HG03342 (cell line): ENCODE measurements at regions not wholly inside any gene's neighbourhood (a gene's known extent, or its start where the extent isn't known, plus 50 kb on each side); places are given as distances from the start of the nearest gene placed in this dataset.
"Not testable (repeated sequence)": the region's sequence is repeated elsewhere in the genome, so short reads cannot be mapped to it uniquely, and the experiment has no call there.

Experiments
- ATAC-seq: cut with Tn5 transposase; IDR thresholded peaks from one replicate; pipeline ENCODE4 v1.9.1; 2021; ENCODE audit warnings: mild to moderate bottlenecking, moderate library complexity; ENCODE audit not compliant: unreplicated experiment

DNA sequence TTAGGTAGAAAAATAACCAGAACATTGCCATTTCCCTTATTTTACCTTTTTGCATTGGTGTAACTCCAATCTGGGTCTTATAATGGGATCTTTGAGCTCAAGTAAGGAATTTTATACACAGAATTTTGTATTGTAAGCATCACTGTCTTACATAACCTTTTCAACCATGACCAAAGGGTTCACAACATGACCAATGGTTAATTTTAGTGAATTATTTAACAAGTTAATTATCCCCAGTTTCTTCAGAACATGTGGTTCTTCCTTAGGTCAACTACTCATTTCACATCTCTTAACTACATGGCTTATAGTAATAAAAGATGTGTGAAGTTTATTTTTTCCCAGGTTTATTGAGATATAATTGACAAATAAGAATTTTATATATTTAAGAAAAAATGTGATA, 74.2 kb upstream of the RHOBTB1 start:
- ATAC-seq: no peak

DNA sequence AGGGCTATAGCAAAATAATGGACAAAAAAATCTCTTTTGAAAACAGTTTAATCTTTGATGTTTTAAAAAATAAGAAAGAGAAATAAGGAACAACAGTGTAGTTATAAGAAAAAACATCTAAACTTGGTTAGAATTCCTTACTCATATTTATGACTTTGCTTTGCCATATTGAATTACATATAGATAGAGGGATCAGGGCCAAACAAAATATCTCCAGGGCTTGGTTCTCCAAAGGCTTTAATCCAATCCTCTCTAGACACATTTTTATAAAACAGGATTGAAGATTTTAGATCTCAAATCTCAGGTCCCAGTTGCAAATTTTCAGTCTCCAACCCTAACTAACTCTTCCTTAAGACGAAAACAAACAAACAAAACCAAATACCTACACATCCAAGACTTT, 72.6 kb upstream of the RHOBTB1 start:
- ATAC-seq: no peak

DNA sequence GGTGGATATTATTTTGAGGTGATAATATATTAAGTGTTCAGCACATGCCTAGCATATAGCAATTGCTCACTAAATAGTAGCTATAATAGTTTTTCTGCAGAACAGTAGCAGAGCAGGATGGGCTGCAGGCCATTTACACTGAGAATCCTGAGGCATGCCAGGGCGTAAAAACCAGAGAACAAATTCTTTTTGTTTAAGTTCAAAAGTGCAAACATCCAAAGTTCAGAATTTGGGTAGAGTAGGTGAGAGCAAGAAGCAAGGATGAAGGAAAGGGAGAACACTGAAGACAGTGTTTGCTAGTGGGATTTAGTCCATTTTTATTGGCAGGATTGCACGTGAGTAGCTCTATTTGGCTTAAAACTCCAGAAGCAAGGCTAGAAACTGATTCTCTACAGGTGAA, 72.0 kb upstream of the RHOBTB1 start:
- no peak for ATAC-seq

DNA sequence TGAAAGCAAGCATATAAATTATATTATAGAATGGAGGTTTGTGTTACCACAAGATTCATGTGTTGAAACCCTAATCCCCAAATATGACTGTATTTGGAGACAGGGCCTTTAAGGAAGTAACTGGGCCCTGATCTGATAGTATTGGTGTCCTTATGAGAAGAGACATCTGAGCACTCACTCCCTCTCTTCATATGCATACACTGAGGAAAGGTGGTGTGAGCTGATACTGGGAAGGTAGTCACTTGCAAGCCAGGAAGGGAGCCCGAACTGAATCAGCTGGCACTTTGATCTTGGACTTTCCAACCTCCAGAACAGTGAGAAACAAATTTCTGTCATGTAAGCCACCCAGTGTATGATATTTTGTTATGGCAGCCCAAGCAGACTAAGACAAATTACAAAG, 66.9 kb upstream of the RHOBTB1 start:
- ATAC-seq: no peak

DNA sequence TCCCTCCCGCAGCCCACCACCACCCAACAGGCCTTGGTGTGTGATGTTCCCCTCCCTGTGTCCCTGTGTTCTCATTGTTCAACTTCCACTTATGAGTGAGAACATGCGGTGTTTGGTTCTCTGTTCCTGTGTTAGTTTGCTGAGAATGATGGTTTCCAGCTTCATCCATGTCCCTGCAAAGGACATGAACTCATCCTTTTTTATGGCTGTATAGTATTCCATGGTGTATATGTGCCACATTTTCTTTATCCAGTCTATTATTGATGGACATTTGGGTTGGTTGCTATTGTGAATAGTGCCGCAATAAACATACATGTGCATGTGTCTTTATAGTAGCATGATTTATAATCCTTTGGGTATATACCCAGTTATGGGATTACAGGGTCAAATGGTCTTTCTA, 59.1 kb upstream of the RHOBTB1 start:
- ATAC-seq: not testable (repeated sequence)

DNA sequence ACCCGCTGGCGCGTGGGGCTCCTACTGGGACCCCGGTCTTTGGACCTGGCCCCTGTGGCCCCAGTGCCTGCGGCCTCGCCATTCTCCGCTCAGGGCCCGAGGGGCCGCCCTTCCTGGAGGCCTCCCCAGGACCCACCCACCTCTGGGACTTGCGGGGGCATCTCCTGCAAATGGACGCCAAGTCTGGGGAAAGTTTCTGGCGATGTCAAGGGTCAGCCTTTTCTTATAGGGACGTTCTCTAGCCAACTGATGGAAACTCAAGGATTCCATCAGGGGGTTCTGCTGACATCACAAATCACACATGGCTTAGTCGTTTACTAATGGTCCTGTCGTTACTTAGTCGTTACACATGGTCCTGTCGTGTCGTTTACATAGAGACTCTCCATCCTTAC, 57.7 kb upstream of the RHOBTB1 start:
- no peak for ATAC-seq

DNA sequence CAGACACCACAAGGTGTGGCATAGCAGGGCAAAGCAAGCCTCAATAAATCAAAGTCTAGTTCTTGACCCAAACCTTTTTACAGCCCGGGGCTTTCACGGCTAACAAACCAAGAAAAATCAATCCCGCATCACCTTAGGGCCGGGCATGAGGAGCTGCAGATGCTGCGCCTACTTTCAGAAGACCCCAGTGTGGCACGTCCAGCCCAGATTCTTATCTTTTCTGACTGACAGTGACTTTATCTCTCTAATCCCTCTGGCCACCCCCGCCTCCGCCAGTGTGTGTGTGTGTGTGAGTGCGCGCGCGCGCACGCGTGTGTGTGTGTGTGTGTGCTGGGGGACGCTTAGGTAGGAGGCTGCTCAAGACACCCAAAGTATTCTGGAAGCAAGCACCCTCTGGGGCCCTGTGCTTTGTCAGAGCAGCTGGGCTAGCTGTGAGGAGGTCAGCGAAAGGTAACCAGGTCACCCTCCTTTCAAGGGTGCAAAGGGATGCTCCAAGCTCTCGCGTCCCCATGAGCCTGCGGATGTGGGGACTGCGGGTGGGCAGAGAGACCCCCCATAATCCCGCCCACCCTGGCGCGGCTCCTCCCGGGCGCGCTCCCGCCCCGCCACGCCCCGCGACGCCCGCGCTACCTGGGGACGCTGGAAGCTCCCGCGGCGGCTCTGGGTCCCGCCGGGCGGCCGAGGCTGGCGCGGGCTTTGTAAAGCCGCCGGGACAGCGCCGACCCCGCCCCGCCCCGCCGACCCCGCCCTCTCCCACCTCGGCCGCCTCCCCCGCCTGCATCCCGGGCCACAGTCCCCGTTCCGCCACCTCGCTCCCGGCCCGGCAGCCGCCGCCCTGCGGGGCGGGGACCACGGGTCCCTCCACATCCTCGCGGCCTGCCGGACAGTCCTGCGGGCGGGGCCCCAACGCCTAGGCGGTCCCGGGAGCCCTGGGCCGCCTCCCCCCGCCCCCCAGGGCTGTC, 57.1 kb upstream of the RHOBTB1 start:
- no peak for ATAC-seq

DNA sequence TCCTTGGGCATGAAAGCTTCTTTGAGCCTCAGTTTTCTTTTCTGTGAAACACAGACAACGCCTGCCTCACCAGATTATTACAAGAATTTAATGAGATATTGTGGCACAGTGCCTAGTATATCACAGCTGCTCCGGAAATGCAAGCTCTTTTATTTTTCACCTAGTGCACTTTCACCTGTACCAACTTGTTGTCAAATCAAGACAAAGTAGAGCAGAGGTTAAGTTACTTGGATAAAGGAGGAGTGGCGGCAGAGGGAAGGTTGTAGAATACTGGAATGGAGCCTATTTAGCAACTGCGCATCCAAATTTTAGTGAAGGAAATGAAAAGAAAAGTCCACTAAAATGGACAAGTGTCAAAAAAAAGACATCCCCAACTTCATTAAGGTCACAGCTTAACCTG, 54.9 kb upstream of the RHOBTB1 start:
- ATAC-seq: no peak

DNA sequence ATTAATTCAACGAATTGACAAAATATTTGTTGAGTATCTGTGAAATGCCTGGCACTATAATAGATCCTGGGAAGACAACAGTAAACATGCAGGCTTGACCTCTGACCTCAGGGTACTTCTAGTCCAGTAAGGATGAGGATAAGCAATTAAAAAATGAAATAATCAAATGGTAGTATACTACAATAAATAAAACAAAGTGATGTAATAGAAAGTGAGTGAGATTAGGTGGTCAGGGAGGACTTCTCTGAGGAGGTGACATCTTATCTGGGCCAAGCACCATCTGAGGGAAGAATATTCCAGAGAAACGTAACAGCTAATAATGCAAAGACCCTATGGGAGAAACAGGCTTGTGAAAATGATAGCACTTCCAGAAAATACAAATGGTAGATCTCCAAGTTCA, 50.1 kb upstream of the RHOBTB1 start:
- no peak for ATAC-seq
